H9 (cell line): ENCODE measurements at regions not wholly inside any gene's neighbourhood (a gene's known extent, or its start where the extent isn't known, plus 50 kb on each side); places are given as distances from the start of the nearest gene placed in this dataset.
"Not testable (repeated sequence)": the region's sequence is repeated elsewhere in the genome, so short reads cannot be mapped to it uniquely, and the experiment has no call there.

Experiments used
- DNase-seq: peaks from one replicate; pipeline ENCODE4 v3.0.0-alpha.2; 2017
- H2AFZ ChIP-seq: one replicate; pipeline ENCODE4 v1.6.1; 2013; ENCODE audit warnings: mild to moderate bottlenecking, low read length, control low read depth, moderate library complexity
- H2AK5ac ChIP-seq: 2 replicates; pipeline ENCODE4 v1.6.1; 2013; ENCODE audit warnings: low read length, control low read depth, mixed read lengths; ENCODE audit not compliant: insufficient read length
- H2BK120ac ChIP-seq: one replicate; pipeline ENCODE4 v1.6.1; 2013; ENCODE audit warnings: low read depth, mild to moderate bottlenecking, low read length, control low read depth, inconsistent platforms; ENCODE audit not compliant: poor library complexity, severe bottlenecking
- H2BK12ac ChIP-seq: 2 replicates; pipeline ENCODE4 v1.6.1; 2013; ENCODE audit warnings: low read length, control low read depth, mixed read lengths, low read depth; ENCODE audit not compliant: insufficient read length
- H2BK15ac ChIP-seq: 2 replicates; pipeline ENCODE4 v1.6.1; 2013; ENCODE audit warnings: low read depth, low read length, control low read depth
- H2BK20ac ChIP-seq: one replicate; pipeline ENCODE4 v1.6.1; 2013; ENCODE audit warnings: low read depth, mild to moderate bottlenecking, low read length, control low read depth, inconsistent platforms; ENCODE audit not compliant: poor library complexity, severe bottlenecking
- H2BK5ac ChIP-seq: 2 replicates; pipeline ENCODE4 v1.6.1; 2013; ENCODE audit warnings: low read length, control low read depth, mixed read lengths; ENCODE audit not compliant: insufficient read length
- H3K14ac ChIP-seq: 2 replicates; pipeline ENCODE4 v1.6.1; 2013; ENCODE audit warnings: low read length, control low read depth; ENCODE audit not compliant: insufficient read depth
- H3K18ac ChIP-seq: 2 replicates; pipeline ENCODE4 v1.6.1; 2013; ENCODE audit warnings: low read depth, mild to moderate bottlenecking, mixed read lengths, low read length, control low read depth; ENCODE audit not compliant: insufficient read length
- H3K23ac ChIP-seq: 2 replicates; pipeline ENCODE4 v1.6.1; 2013; ENCODE audit warnings: low read length, control low read depth, mixed read lengths, low read depth; ENCODE audit not compliant: insufficient read length
- H3K23me2 ChIP-seq: 2 replicates; pipeline ENCODE4 v1.6.1; 2013; ENCODE audit warnings: low read depth, mild to moderate bottlenecking, mixed read lengths, low read length, control low read depth; ENCODE audit not compliant: insufficient read length, poor library complexity, severe bottlenecking
- H3K27ac ChIP-seq: 2 replicates; pipeline ENCODE4 v1.5.1; 2013; ENCODE audit warnings: low read length, control low read depth, mixed read lengths, low read depth; ENCODE audit not compliant: insufficient read length
- H3K27me3 ChIP-seq: 2 replicates; pipeline ENCODE4 v1.6.1; 2013; ENCODE audit warnings: low read length, control low read depth, inconsistent platforms; ENCODE audit not compliant: insufficient read depth
- H3K4ac ChIP-seq: 2 replicates; pipeline ENCODE4 v1.6.1; 2013; ENCODE audit warnings: low read depth, mild to moderate bottlenecking, control low read depth, inconsistent platforms, low read length, moderate library complexity
- H3K4me1 ChIP-seq: 2 replicates; pipeline ENCODE4 v1.6.1; 2013; ENCODE audit warnings: low read length, control low read depth, inconsistent platforms; ENCODE audit not compliant: insufficient read depth
- H3K4me2 ChIP-seq: 2 replicates; pipeline ENCODE4 v1.6.1; 2013; ENCODE audit warnings: low read length, control low read depth, mixed read lengths; ENCODE audit not compliant: insufficient read length, insufficient read depth
- H3K56ac ChIP-seq: 2 replicates; pipeline ENCODE4 v1.6.1; 2013; ENCODE audit warnings: low read depth, mild to moderate bottlenecking, mixed read lengths, low read length, control low read depth; ENCODE audit not compliant: insufficient read length
- H3K79me1 ChIP-seq: 2 replicates; pipeline ENCODE4 v1.6.1; 2013; ENCODE audit warnings: low read depth, mild to moderate bottlenecking, moderate library complexity, low read length, control low read depth, inconsistent platforms; ENCODE audit not compliant: insufficient read depth, poor library complexity, severe bottlenecking
- H3K79me2 ChIP-seq: 2 replicates; pipeline ENCODE4 v1.6.1; 2013; ENCODE audit warnings: low read length, control low read depth, inconsistent platforms; ENCODE audit not compliant: insufficient read depth
- H3K9ac ChIP-seq: 2 replicates; pipeline ENCODE4 v1.6.1; 2013; ENCODE audit warnings: low read length, control low read depth, mixed read lengths; ENCODE audit not compliant: insufficient read length; ENCODE audit errors: extremely low read depth
- H3K9me3 ChIP-seq: one replicate; pipeline ENCODE4 v1.6.1; 2013; ENCODE audit warnings: low read depth, low read length, inconsistent platforms; ENCODE audit not compliant: control insufficient read depth
- H3T11ph ChIP-seq: one replicate; pipeline ENCODE4 v1.6.1; 2013; ENCODE audit warnings: mild to moderate bottlenecking, low read length, control low read depth, inconsistent platforms
- H4K20me1 ChIP-seq: one replicate; pipeline ENCODE4 v1.6.1; 2013; ENCODE audit not compliant: control insufficient read depth, insufficient read length, insufficient read depth
- H4K5ac ChIP-seq: 2 replicates; pipeline ENCODE4 v1.6.1; 2013; ENCODE audit warnings: low read depth, mild to moderate bottlenecking, mixed read lengths, low read length, control low read depth; ENCODE audit not compliant: insufficient read length
- H4K8ac ChIP-seq: replicated peaks from 2 replicates; pipeline ENCODE4 v1.6.1; 2013; ENCODE audit warnings: low read length, control low read depth, mixed read lengths, low read depth; ENCODE audit not compliant: insufficient read length
- H4K91ac ChIP-seq: 2 replicates; pipeline ENCODE4 v1.6.1; 2013; ENCODE audit warnings: low read depth, mild to moderate bottlenecking, moderate library complexity, mixed read lengths, low read length, control low read depth; ENCODE audit not compliant: insufficient read length
- H3K27ac Mint-ChIP-seq, 3 experiments: 2 replicates in 2 of 3; 3 replicates in 1 of 3; pipeline ENCODE4 v1.8.0; 2020 to 2021; ENCODE audit warnings: mixed read lengths in 3 of 3, mild to moderate bottlenecking in 1 of 3, moderate library complexity in 1 of 3
- H3K27me3 Mint-ChIP-seq: 2 replicates; pipeline ENCODE4 v1.8.0; 2021; ENCODE audit warnings: low read depth, mild to moderate bottlenecking, moderate library complexity, mixed read lengths
- H3K36me3 Mint-ChIP-seq, 3 experiments: 2 replicates in 2 of 3; 3 replicates in 1 of 3; pipeline ENCODE4 v1.8.0; 2020 to 2021; ENCODE audit warnings: low read depth in 3 of 3, mixed read lengths in 3 of 3; ENCODE audit not compliant: insufficient read depth in 1 of 3
- H3K4me1 Mint-ChIP-seq, 2 experiments: 2 replicates each; pipeline ENCODE4 v1.8.0; 2020; ENCODE audit warnings: mixed read lengths in 2 of 2
- H3K4me3 Mint-ChIP-seq, 2 experiments: 2 replicates in 1 of 2; 3 replicates in 1 of 2; pipeline ENCODE4 v1.8.0; 2020 to 2021; ENCODE audit warnings: mild to moderate bottlenecking in 2 of 2, mixed read lengths in 2 of 2, moderate library complexity in 1 of 2
- H3K9me3 Mint-ChIP-seq, 2 experiments: 2 replicates in 1 of 2; 3 replicates in 1 of 2; pipeline ENCODE4 v1.8.0; 2020; ENCODE audit warnings: mild to moderate bottlenecking in 2 of 2, mixed read lengths in 2 of 2, moderate library complexity in 1 of 2
- WGBS: extraction: QIAGEN DNeasy Blood & Tissue Kit; methylation state at CpG from one replicate; pipeline ENCODE4 v1.1.7; 2013; ENCODE audit warnings: missing lambda C conversion rate, low lambda C conversion rate, mixed read lengths; ENCODE audit not compliant: insufficient read length; ENCODE audit errors: extremely low coverage; 5-methylcytosine and 5-hydroxymethylcytosine counted together
- TF ChIP-seq, protein P1 (sequence below): fragments of 200-600 bp; sonication (generic); conservative IDR thresholded peaks from 3 replicates; pipeline ENCODE4 v1.8.0; 2021; ENCODE audit warnings: antibody characterized with exemption, mild to moderate bottlenecking

DNA sequence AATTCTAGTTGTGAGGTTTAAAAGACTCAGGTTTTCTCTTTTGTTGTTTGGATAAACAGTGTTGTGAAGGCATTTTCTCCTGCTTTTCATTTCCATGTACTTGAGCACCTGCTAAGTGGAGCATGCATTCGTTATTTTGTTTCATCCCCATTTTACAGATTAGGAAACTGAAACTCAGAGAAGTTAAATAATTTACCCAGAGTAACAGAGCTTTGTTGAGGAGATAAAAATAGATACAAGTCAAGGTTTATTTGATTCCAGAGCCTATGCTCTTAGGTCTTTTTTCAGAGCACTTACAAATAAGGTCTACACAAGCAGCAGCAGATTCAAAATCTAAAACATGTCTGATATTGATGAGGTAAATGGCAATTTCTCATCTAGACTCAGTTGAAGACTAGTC, 254.7 kb upstream of the PTBP2 start:
- no CpG with 5 or more reads among the region's 1 CpG for WGBS
- H2AFZ ChIP-seq = no peak overlapping the region
- H3K27ac Mint-ChIP-seq = no peak overlapping the region

DNA sequence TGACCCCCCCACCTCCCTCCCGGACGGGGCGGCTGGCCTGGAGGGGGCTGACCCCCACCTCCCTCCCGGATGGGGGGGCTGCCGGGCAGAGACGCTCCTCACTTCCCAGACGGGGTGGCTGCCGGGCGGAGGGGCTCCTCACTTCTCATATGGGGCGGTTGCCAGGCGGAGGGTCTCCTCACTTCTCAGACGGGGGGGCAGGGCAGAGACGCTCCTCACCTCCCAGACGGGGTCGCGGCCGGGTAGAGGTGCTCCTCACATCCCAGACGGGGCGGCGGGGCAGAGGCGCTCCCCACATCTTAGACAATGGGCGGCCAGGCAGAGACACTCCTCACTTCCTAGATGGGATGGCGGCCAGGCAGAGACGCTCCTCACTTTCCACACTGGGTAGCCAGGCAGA, 251.9 kb upstream of the PTBP2 start:
- peaks cover 26% of the 10 kb centered on the region for H3K27me3 ChIP-seq
- not testable (repeated sequence) for H3K27ac ChIP-seq, H2BK120ac ChIP-seq, DNase-seq, H2BK15ac ChIP-seq, H2BK20ac ChIP-seq, H3K4ac ChIP-seq, H2BK12ac ChIP-seq, H3K4me2 ChIP-seq, H2BK5ac ChIP-seq, H3K18ac ChIP-seq, H2AFZ ChIP-seq, H4K5ac ChIP-seq, H4K91ac ChIP-seq, H3K56ac ChIP-seq, H3K79me1 ChIP-seq, H3K27ac Mint-ChIP-seq, H3K4me3 Mint-ChIP-seq, H3K9me3 ChIP-seq, H2AK5ac ChIP-seq, H3K4me1 ChIP-seq, H3K23ac ChIP-seq, H3K14ac ChIP-seq, H3K23me2 ChIP-seq, H3K9ac ChIP-seq, H3K79me2 ChIP-seq, H4K20me1 ChIP-seq, H3T11ph ChIP-seq, H4K8ac ChIP-seq
- peaks cover 39 to 41% of the 10 kb centered on the region in 2 experiments for H3K4me1 Mint-ChIP-seq
- peaks cover 82% of the 10 kb centered on the region for H3K27me3 Mint-ChIP-seq
- peaks cover 6 to 35% (median 8%) of the 10 kb centered on the region in 3 experiments; a peak in 6 of 7 replicates for H3K36me3 Mint-ChIP-seq
- peaks cover 18 to 21% of the 10 kb centered on the region in 2 experiments for H3K9me3 Mint-ChIP-seq
- WGBS = no CpG with 5 or more reads among the region's 24 CpGs

More for the DNA sequence above, 254.7 kb upstream of the PTBP2 start:
- Histone ChIP-seq H4K20me1 (no peaks in the 10 kb centered on the region), H3K27ac (no peak overlapping the region), H3K79me1 (no peaks in the 10 kb centered on the region), H2AK5ac (no peak overlapping the region), H3K56ac (no peak overlapping the region), H3K23ac (no peak overlapping the region), H3K18ac (no peak overlapping the region), H2BK12ac (no peak overlapping the region), H4K5ac (no peak overlapping the region), H3K4me1 (peaks cover 9% of the 10 kb centered on the region), H3K79me2 (no peaks in the 10 kb centered on the region), H3K23me2 (no peaks in the 10 kb centered on the region), H3K14ac (no peak overlapping the region), H2BK120ac (no peak overlapping the region), H3K9ac (no peak overlapping the region), H3K27me3 (peaks cover 2% of the 10 kb centered on the region; the same call in 1 of the 2 replicates), H2BK15ac (no peak overlapping the region), H2BK20ac (no peak overlapping the region), H3T11ph (no peak overlapping the region), H3K9me3 (no peaks in the 10 kb centered on the region), H4K8ac (no peak overlapping the region), H3K4ac (no peak overlapping the region), H3K4me2 (no peak overlapping the region), H4K91ac (no peak overlapping the region), H2BK5ac (no peak overlapping the region)
- peaks cover 45 to 51% of the 10 kb centered on the region in 2 experiments for H3K4me1 Mint-ChIP-seq
- H3K9me3 Mint-ChIP-seq = peaks cover 18% of the 10 kb centered on the region in 2 experiments
- DNase-seq = no peak
- H3K36me3 Mint-ChIP-seq = peaks cover 6 to 27% (median 8%) of the 10 kb centered on the region in 3 experiments; a peak in 6 of 7 replicates
- no peak overlapping the region for H3K4me3 Mint-ChIP-seq
- TF ChIP-seq, protein P1, sequence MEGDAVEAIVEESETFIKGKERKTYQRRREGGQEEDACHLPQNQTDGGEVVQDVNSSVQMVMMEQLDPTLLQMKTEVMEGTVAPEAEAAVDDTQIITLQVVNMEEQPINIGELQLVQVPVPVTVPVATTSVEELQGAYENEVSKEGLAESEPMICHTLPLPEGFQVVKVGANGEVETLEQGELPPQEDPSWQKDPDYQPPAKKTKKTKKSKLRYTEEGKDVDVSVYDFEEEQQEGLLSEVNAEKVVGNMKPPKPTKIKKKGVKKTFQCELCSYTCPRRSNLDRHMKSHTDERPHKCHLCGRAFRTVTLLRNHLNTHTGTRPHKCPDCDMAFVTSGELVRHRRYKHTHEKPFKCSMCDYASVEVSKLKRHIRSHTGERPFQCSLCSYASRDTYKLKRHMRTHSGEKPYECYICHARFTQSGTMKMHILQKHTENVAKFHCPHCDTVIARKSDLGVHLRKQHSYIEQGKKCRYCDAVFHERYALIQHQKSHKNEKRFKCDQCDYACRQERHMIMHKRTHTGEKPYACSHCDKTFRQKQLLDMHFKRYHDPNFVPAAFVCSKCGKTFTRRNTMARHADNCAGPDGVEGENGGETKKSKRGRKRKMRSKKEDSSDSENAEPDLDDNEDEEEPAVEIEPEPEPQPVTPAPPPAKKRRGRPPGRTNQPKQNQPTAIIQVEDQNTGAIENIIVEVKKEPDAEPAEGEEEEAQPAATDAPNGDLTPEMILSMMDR = no peak
- peaks cover 53% of the 10 kb centered on the region for H3K27me3 Mint-ChIP-seq
